ENCODE measurements at regions not wholly inside any gene's neighbourhood (a gene's known extent, or its start where the extent isn't known, plus 50 kb on each side); places are given as distances from the start of the nearest gene placed in this dataset.
"Not testable (repeated sequence)": the region's sequence is repeated elsewhere in the genome, so short reads cannot be mapped to it uniquely, and the experiment has no call there.

DNA sequence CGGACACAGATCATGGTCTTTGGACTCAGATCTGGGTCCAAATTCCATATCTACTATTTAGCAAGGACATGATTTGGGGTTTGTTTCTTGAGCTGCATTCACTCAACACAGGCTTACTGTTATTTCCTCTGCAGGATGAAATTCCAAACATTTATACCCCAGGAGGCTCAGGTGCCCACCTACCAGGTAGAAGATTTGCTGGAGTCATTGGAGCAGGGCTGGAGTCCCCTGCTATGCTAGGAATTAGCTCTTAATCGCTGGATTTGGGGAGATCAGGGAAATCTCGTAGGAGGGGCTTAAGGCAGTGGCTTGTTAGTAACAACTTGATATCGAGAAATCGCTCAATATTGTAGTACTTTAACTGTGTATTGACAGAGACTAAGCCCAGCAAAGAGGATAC, 193.0 kb downstream of the IL20RB start:
- H3K9me3 ChIP-seq (ENCODE audit: control insufficient read depth, insufficient read depth, low read length), result no peaks in the 10 kb centered on the region
- H3K9me2 ChIP-seq (replicated peaks; ENCODE audit: control insufficient read depth, low read length), result no peaks in the 10 kb centered on the region
- TF ChIP-seq, protein P1, sequence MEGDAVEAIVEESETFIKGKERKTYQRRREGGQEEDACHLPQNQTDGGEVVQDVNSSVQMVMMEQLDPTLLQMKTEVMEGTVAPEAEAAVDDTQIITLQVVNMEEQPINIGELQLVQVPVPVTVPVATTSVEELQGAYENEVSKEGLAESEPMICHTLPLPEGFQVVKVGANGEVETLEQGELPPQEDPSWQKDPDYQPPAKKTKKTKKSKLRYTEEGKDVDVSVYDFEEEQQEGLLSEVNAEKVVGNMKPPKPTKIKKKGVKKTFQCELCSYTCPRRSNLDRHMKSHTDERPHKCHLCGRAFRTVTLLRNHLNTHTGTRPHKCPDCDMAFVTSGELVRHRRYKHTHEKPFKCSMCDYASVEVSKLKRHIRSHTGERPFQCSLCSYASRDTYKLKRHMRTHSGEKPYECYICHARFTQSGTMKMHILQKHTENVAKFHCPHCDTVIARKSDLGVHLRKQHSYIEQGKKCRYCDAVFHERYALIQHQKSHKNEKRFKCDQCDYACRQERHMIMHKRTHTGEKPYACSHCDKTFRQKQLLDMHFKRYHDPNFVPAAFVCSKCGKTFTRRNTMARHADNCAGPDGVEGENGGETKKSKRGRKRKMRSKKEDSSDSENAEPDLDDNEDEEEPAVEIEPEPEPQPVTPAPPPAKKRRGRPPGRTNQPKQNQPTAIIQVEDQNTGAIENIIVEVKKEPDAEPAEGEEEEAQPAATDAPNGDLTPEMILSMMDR (IDR thresholded peaks at IDR 0.05; ENCODE audit: low read depth, low read length, poor library complexity, severe bottlenecking), result no peak
- no peak for TF ChIP-seq EZH2phosphoT487 (IDR thresholded peaks at IDR 0.05; ENCODE audit: borderline replicate concordance, low read length)

DNA sequence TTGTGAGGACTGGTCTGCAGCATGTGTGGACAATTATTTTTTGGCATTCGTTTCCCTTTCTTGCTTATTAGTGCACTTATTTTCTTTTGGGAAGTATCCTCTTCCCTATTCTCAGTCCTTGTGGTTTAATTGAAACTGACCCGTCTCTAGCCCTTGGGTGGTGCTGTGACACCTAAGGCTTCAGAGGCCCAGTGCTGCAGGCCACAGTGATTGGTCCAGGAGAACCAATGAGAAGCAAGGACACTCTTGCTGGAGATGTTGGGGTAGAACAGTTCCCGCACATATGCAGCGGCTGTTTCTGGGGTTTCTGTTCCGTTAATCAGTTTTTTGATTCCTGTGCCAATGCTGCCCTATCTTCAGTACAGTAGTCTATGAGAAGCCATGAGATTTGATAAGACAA, 195.3 kb downstream of the IL20RB start:
- not testable (repeated sequence) for H3K4me2 ChIP-seq (ENCODE audit: low read length); H3K9me3 ChIP-seq (ENCODE audit: control insufficient read depth, insufficient read depth, low read length); H3K4me1 ChIP-seq (ENCODE audit: control insufficient read depth, low read length); H4K20me1 ChIP-seq (ENCODE audit: control insufficient read depth, insufficient read depth, low read depth, low read length); H3K36me3 ChIP-seq (ENCODE audit: control insufficient read depth, low read length); H3K9me2 ChIP-seq (replicated peaks; ENCODE audit: control insufficient read depth, low read length); H3F3A ChIP-seq (ENCODE audit: control insufficient read depth, insufficient read depth); H3K79me2 ChIP-seq (ENCODE audit: control insufficient read depth, low read length); H3K4me3 ChIP-seq (ENCODE audit: low read length); H3K27ac ChIP-seq (ENCODE audit: low read depth, low read length); H3K27me3 ChIP-seq (ENCODE audit: control insufficient read depth, low read length)

More for the DNA sequence above, 193.0 kb downstream of the IL20RB start:
- Histone ChIP-seq H3K36me3 (ENCODE audit: control insufficient read depth, low read length) (no peaks in the 10 kb centered on the region), H3K79me2 (ENCODE audit: control insufficient read depth, low read length) (no peaks in the 10 kb centered on the region), H3K27ac (ENCODE audit: low read depth, low read length) (no peak overlapping the region), H3K27me3 (ENCODE audit: control insufficient read depth, low read length) (peaks cover 12% of the 10 kb centered on the region), H3K4me1 (ENCODE audit: control insufficient read depth, low read length) (no peaks in the 10 kb centered on the region), H4K20me1 (ENCODE audit: control insufficient read depth, insufficient read depth, low read depth, low read length) (no peaks in the 10 kb centered on the region), H3K4me2 (ENCODE audit: low read length) (no peak overlapping the region), H3K4me3 (ENCODE audit: low read length) (no peak overlapping the region), H3F3A (ENCODE audit: control insufficient read depth, insufficient read depth) (no peaks in the 10 kb centered on the region)

DNA sequence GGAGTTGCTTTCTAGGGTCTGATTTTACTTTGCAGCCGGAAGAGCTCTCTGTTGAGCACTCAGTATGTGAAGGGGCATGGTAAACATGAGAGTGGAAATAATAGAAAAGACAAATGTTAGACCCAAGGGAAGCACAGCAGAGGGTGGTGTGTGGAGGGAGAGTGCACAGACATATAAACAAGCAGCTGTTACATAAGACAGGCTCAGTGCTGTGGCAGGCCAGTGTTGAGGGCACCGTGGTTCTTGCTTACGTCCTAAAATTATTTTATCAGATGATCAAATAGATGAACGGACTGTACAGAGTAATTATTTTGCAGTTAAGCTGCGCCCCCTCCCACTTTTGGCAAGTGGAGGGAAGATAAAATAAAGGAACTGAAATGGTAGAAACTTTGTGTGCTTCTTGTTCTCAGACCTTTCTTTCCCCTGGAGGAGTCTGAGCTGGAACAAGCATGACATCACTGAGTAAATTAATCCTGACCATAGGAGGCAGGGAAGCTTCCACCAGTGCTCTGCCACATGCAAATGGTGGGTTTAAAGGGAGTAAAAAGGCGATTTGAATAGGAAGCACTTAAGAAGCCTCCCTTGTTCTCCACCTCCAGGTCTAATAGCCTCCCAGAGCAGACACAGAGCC, 205.6 kb downstream of the IL20RB start:
- Histone ChIP-seq H3K4me1 (ENCODE audit: control insufficient read depth, low read length) (no peaks in the 10 kb centered on the region), H3K9me3 (ENCODE audit: control insufficient read depth, insufficient read depth, low read length) (no peaks in the 10 kb centered on the region), H3F3A (ENCODE audit: control insufficient read depth, insufficient read depth) (no peaks in the 10 kb centered on the region), H3K9me2 (replicated peaks; ENCODE audit: control insufficient read depth, low read length) (no peaks in the 10 kb centered on the region), H4K20me1 (ENCODE audit: control insufficient read depth, insufficient read depth, low read depth, low read length) (no peaks in the 10 kb centered on the region), H3K27me3 (ENCODE audit: control insufficient read depth, low read length) (peaks cover 3% of the 10 kb centered on the region; the same call in 1 of the 2 replicates), H3K79me2 (ENCODE audit: control insufficient read depth, low read length) (no peaks in the 10 kb centered on the region), H3K4me3 (ENCODE audit: low read length) (no peak overlapping the region), H3K36me3 (ENCODE audit: control insufficient read depth, low read length) (no peaks in the 10 kb centered on the region), H3K4me2 (ENCODE audit: low read length) (no peak overlapping the region), H3K27ac (ENCODE audit: low read depth, low read length) (no peak overlapping the region)
- TF ChIP-seq, protein P1 (IDR thresholded peaks at IDR 0.05; ENCODE audit: low read depth, low read length, poor library complexity, severe bottlenecking), result no peak

DNA sequence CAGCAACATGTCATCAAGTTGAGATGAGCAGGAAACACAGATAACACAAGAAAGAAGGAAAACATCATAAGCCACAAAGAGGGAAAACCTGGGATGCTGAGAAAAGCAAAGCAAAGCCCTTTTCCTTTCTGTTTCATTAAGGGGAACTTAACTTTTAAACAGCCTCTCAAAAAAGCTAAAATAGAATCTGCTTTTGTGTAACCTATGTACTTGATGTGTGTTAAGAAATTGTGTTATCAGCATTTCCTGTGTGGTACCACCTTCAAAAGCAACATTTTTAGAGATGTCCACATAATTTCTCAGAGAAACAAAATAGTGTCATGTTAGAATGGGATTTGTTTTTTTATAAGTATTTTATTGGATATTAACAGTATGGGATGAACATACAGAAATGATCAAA, 206.2 kb downstream of the IL20RB start:
- no peaks in the 10 kb centered on the region for H3K9me3 ChIP-seq (ENCODE audit: control insufficient read depth, insufficient read depth, low read length)
- no peaks in the 10 kb centered on the region for H3K9me2 ChIP-seq (replicated peaks; ENCODE audit: control insufficient read depth, low read length)
- H3K4me1 ChIP-seq (ENCODE audit: control insufficient read depth, low read length), result no peaks in the 10 kb centered on the region
- H3K79me2 ChIP-seq (ENCODE audit: control insufficient read depth, low read length), result no peaks in the 10 kb centered on the region
- H3K4me2 ChIP-seq (ENCODE audit: low read length), result no peak overlapping the region
- TF ChIP-seq, protein P1 (IDR thresholded peaks at IDR 0.05; ENCODE audit: low read depth, low read length, poor library complexity, severe bottlenecking), result no peak
- TF ChIP-seq EZH2phosphoT487 (IDR thresholded peaks at IDR 0.05; ENCODE audit: borderline replicate concordance, low read length), result no peak
- H3K27ac ChIP-seq (ENCODE audit: low read depth, low read length), result no peak overlapping the region
- H3K4me3 ChIP-seq (ENCODE audit: low read length), result no peak overlapping the region
- no peaks in the 10 kb centered on the region for H3F3A ChIP-seq (ENCODE audit: control insufficient read depth, insufficient read depth)
- peaks cover 3% of the 10 kb centered on the region; the same call in 1 of the 2 replicates for H3K27me3 ChIP-seq (ENCODE audit: control insufficient read depth, low read length)
- H4K20me1 ChIP-seq (ENCODE audit: control insufficient read depth, insufficient read depth, low read depth, low read length), result no peaks in the 10 kb centered on the region
- H3K36me3 ChIP-seq (ENCODE audit: control insufficient read depth, low read length), result no peaks in the 10 kb centered on the region

All from DOHH2 (cell line).